ENCODE measurements at regions not wholly inside any gene's neighbourhood (a gene's known extent, or its start where the extent isn't known, plus 50 kb on each side); places are given as distances from the start of the nearest gene placed in this dataset.

DNA sequence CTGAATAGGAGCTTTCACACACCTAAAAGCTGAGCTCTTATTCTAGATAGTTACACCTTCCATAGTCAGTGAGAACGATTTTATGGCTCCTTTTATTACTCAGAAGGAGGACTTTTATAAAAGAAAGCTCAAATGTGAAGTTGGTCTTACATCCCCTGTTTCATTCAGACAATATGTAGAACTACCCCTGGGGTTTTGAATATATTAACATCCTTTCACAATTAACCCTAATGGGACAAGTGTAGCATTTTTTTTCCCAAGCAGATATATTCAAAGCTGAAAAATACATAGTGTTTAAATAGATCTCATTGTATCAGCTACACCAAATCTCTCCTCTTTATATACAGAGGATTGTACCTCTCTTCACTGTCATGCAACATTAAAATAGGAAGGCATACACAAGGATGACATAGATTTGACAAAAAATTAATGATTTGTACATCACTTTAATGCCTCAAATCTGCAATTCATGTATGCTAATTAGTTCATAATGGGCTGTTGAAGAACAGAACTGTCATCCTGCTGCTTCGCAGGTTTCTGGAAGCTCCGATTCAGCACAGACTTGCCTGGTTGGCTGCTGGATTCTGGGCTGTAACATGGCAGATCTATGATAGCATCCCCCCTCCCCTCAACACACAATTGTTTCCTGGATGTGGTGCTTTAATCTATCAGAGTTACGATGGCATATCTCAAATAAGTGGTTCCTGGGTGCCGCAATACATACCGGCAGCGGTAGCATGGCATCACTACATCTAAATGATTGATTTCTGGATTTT lies 129.7 kb upstream of the PARD3B start:
- no peak overlapping the region for H3K27ac ChIP-seq
- H3K4me3 ChIP-seq, result no peak overlapping the region
- H3K27me3 ChIP-seq, result no peaks in the 10 kb centered on the region
- no peaks in the 10 kb centered on the region for H3K36me3 ChIP-seq
- DNase-seq (no peak), ATAC-seq (no peak)
- peaks cover 0 to 18% of the 10 kb centered on the region in 2 donors for H3K9me3 ChIP-seq
- intact Hi-C loops (cut with DNase I), result no loop called here
- TF ChIP-seq, protein P1, sequence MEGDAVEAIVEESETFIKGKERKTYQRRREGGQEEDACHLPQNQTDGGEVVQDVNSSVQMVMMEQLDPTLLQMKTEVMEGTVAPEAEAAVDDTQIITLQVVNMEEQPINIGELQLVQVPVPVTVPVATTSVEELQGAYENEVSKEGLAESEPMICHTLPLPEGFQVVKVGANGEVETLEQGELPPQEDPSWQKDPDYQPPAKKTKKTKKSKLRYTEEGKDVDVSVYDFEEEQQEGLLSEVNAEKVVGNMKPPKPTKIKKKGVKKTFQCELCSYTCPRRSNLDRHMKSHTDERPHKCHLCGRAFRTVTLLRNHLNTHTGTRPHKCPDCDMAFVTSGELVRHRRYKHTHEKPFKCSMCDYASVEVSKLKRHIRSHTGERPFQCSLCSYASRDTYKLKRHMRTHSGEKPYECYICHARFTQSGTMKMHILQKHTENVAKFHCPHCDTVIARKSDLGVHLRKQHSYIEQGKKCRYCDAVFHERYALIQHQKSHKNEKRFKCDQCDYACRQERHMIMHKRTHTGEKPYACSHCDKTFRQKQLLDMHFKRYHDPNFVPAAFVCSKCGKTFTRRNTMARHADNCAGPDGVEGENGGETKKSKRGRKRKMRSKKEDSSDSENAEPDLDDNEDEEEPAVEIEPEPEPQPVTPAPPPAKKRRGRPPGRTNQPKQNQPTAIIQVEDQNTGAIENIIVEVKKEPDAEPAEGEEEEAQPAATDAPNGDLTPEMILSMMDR (IDR thresholded peaks at IDR 0.05), result no peak
- H3K4me1 ChIP-seq, result no peaks in the 10 kb centered on the region

DNA sequence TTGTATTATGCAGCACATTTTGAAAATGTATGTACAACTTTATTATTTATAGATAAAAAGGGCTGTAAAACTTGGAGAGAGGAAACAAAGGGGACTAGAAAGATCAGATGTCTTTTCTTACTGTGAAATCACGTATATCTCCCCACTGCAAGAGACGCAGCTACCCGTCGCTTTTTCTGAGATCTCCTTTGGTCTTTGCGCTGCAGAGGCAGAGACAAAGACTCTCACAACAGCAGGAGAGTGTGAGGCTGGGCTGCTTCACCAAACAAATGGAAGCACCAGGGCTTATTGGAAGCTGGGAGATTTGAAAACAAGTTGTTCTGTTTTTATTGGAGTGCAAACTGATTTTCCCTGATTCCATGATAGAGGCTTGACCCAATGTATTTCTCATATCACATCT lies 129.0 kb upstream of the PARD3B start:
- ATAC-seq, result no peak
- intact Hi-C loops (cut with DNase I), result no loop called here
- H3K27me3 ChIP-seq, result no peaks in the 10 kb centered on the region
- no peaks in the 10 kb centered on the region for H3K36me3 ChIP-seq
- H3K9me3 ChIP-seq, result peaks cover 0 to 18% of the 10 kb centered on the region in 2 donors
- H3K27ac ChIP-seq, result no peak overlapping the region
- H3K4me3 ChIP-seq, result no peak overlapping the region
- no peak for DNase-seq
- no peaks in the 10 kb centered on the region for H3K4me1 ChIP-seq
- TF ChIP-seq, protein P1 (IDR thresholded peaks at IDR 0.05), result no peak

DNA sequence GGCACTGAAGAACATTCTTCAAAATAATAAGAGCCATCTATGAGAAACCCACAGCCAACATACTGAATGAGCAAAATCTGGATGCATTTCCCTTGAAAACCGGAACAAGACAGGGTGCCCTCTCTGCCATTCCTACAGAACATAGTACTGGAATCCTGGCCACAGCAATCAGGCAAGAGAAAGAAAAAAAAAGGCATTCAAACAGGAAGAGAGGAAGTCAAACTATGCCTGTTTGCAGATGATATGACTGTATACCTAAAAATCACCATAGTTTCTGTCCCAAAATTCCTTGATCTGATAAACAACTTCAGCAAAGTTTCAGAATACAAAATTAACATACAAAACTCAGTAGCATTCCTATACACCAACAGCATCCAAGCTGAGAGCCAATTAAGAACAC lies 119.5 kb upstream of the PARD3B start:
- Histone ChIP-seq H3K4me3 (no peak overlapping the region), H3K9me3 (peaks cover 0 to 6% of the 10 kb centered on the region in 2 donors), H3K36me3 (no peaks in the 10 kb centered on the region), H3K4me1 (no peaks in the 10 kb centered on the region), H3K27ac (no peak overlapping the region), H3K27me3 (no peaks in the 10 kb centered on the region)
- TF ChIP-seq, protein P1 (IDR thresholded peaks at IDR 0.05), result no peak
- intact Hi-C loops (cut with DNase I), result no loop called here
- no peak for DNase-seq
- no peak for ATAC-seq

DNA sequence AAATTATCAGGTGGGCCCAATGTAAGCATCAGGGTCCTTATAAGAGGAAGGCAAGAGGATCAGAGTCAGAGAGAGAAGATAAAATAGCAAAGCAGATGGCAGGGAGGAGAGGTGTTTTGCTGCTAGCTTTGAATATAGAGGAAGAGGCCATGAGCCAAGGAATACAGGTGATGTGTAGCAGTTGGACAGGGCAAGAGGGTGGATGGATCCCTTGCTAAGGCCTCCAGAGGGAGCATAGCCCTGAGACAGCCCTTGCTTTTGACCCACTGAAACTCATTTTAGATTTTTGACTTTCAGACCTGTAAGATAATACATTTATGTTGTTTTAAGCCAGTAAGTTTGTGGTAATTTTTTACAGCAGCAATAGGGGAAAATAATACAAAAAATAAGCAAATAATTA lies 116.6 kb upstream of the PARD3B start:
- Histone ChIP-seq H3K36me3 (no peaks in the 10 kb centered on the region), H3K27ac (no peak overlapping the region), H3K27me3 (no peaks in the 10 kb centered on the region), H3K4me3 (no peak overlapping the region), H3K9me3 (peaks cover 0 to 21% of the 10 kb centered on the region in 2 donors), H3K4me1 (no peaks in the 10 kb centered on the region)
- intact Hi-C loops (cut with DNase I), result no loop called here
- TF ChIP-seq, protein P1 (IDR thresholded peaks at IDR 0.05), result no peak
- ATAC-seq (no peak), DNase-seq (no peak)

DNA sequence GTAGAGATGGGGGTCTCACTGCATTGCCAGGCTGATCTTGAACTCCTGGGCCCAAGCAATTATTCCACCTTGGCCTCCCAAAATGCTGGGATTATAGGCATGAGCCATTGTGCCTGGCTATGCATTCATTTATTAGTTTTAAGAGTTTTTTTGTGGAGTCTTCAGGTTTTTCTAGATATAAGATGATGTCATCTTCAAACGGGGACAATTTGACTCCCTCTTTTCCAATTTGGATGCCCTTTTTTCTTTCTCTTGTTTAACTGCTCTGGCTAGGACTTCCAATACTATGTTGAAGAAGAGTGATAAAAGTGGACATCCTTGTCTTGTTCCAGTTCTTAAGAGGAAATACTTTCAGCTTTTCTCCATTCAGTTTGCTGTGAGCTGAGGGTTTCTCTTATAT lies 113.7 kb upstream of the PARD3B start:
- Histone ChIP-seq H3K4me3 (no peak overlapping the region), H3K27ac (no peak overlapping the region), H3K4me1 (no peaks in the 10 kb centered on the region), H3K9me3 (peaks cover 0 to 21% of the 10 kb centered on the region in 2 donors), H3K27me3 (no peaks in the 10 kb centered on the region), H3K36me3 (no peaks in the 10 kb centered on the region)
- no peak for DNase-seq
- ATAC-seq, result no peak
- intact Hi-C loops (cut with DNase I), result no loop called here
- TF ChIP-seq, protein P1 (IDR thresholded peaks at IDR 0.05), result no peak
